ENCODE measurements at regions not wholly inside any gene's neighbourhood (a gene's known extent, or its start where the extent isn't known, plus 50 kb on each side); places are given as distances from the start of the nearest gene placed in this dataset.

GRCh38 chr10:27451054-27451453, 53.0 kb upstream of the RAB18 start:
- H3K27ac ChIP-seq, result no peak overlapping the region
- no peak for TF ChIP-seq EZH2 (IDR thresholded peaks at IDR 0.05)
- H3K4me3 ChIP-seq, result no peak overlapping the region
- H3K9me3 ChIP-seq (ENCODE audit: low read depth, low read length), result no peaks in the 10 kb centered on the region
- no peaks in the 10 kb centered on the region for H3K36me3 ChIP-seq (ENCODE audit: insufficient read depth, low read length)
- DNase-seq (ENCODE audit: low read depth, low spot score), result no peak
- H3K9ac ChIP-seq (ENCODE audit: insufficient read length), result no peak overlapping the region

GRCh38 chr10:27450225-27450624, 53.9 kb upstream of the RAB18 start:
- Histone ChIP-seq H3K9me3 (ENCODE audit: low read depth, low read length) (no peaks in the 10 kb centered on the region), H3K36me3 (ENCODE audit: insufficient read depth, low read length) (no peaks in the 10 kb centered on the region), H3K4me3 (no peak overlapping the region), H3K9ac (ENCODE audit: insufficient read length) (no peak overlapping the region), H3K27ac (no peak overlapping the region; the same call in 1 of the 2 replicates)
- no peak for DNase-seq (ENCODE audit: low read depth, low spot score)
- TF ChIP-seq EZH2 (IDR thresholded peaks at IDR 0.05) (no peak), POLR2AphosphoS5 (IDR thresholded peaks at IDR 0.05; ENCODE audit: borderline replicate concordance, low read depth, low read length) (no peak), FOXP2 (optimal IDR thresholded peaks at IDR 0.05; ENCODE audit: control extremely low read depth, extremely low read length, insufficient read depth) (no peak)

GRCh38 chr10:27449571-27449970, 54.5 kb upstream of the RAB18 start:
- DNase-seq (ENCODE audit: low read depth, low spot score), result no peak
- H3K27ac ChIP-seq, result 0 out of 2 replicates have a peak overlapping the region, but pooled peaks have one; percentile 19
- H3K4me3 ChIP-seq, result no peak overlapping the region
- no peaks in the 10 kb centered on the region for H3K36me3 ChIP-seq (ENCODE audit: insufficient read depth, low read length)
- TF ChIP-seq EZH2 (IDR thresholded peaks at IDR 0.05), result no peak
- no peak for TF ChIP-seq FOXP2 (optimal IDR thresholded peaks at IDR 0.05; ENCODE audit: control extremely low read depth, extremely low read length, insufficient read depth)
- TF ChIP-seq POLR2AphosphoS5 (IDR thresholded peaks at IDR 0.05; ENCODE audit: borderline replicate concordance, low read depth, low read length), result no peak
- H3K9me3 ChIP-seq (ENCODE audit: low read depth, low read length), result no peaks in the 10 kb centered on the region
- no peak overlapping the region for H3K9ac ChIP-seq (ENCODE audit: insufficient read length)

- Histone ChIP-seq H3K9me3 (ENCODE audit: low read depth, low read length) (no peaks in the 10 kb centered on the region), H3K36me3 (ENCODE audit: insufficient read depth, low read length) (no peaks in the 10 kb centered on the region), H3K27ac (no peak overlapping the region), H3K9ac (ENCODE audit: insufficient read length) (no peak overlapping the region), H3K4me3 (no peak overlapping the region)
- no peak for TF ChIP-seq POLR2AphosphoS5 (IDR thresholded peaks at IDR 0.05; ENCODE audit: borderline replicate concordance, low read depth, low read length)
- TF ChIP-seq FOXP2 (optimal IDR thresholded peaks at IDR 0.05; ENCODE audit: control extremely low read depth, extremely low read length, insufficient read depth), result no peak
- no peak for TF ChIP-seq EZH2 (IDR thresholded peaks at IDR 0.05)
- no peak for DNase-seq (ENCODE audit: low read depth, low spot score)
Observed at GRCh38 chr10:27448921-27449320, 55.2 kb upstream of the RAB18 start.

- no peaks in the 10 kb centered on the region for H3K9me3 ChIP-seq (ENCODE audit: low read depth, low read length)
- H3K27ac ChIP-seq, result peak overlapping the region; percentile 96
- no peak overlapping the region for H3K9ac ChIP-seq (ENCODE audit: insufficient read length)
- no peak for DNase-seq (ENCODE audit: low read depth, low spot score)
- H3K4me3 ChIP-seq, result no peak overlapping the region
- TF ChIP-seq FOXP2 (optimal IDR thresholded peaks at IDR 0.05; ENCODE audit: control extremely low read depth, extremely low read length, insufficient read depth) (no peak), EZH2 (IDR thresholded peaks at IDR 0.05) (no peak)
- H3K36me3 ChIP-seq (ENCODE audit: insufficient read depth, low read length), result no peaks in the 10 kb centered on the region
Observed at GRCh38 chr10:27447540-27447939, 56.6 kb upstream of the RAB18 start.

- H3K27ac ChIP-seq, result peak overlapping the region; percentile 96
- DNase-seq (ENCODE audit: low read depth, low spot score), result peak; percentile 55
- H3K9me3 ChIP-seq (ENCODE audit: low read depth, low read length), result no peaks in the 10 kb centered on the region
- peak overlapping the region; percentile 76 for H3K9ac ChIP-seq (ENCODE audit: insufficient read length)
- H3K4me3 ChIP-seq, result peak overlapping the region; percentile 67
- TF ChIP-seq POLR2AphosphoS5 (IDR thresholded peaks at IDR 0.05; ENCODE audit: borderline replicate concordance, low read depth, low read length), result no peak
- no peak for TF ChIP-seq FOXP2 (optimal IDR thresholded peaks at IDR 0.05; ENCODE audit: control extremely low read depth, extremely low read length, insufficient read depth)
- no peak for TF ChIP-seq EZH2 (IDR thresholded peaks at IDR 0.05)
- H3K36me3 ChIP-seq (ENCODE audit: insufficient read depth, low read length), result no peaks in the 10 kb centered on the region
Observed at GRCh38 chr10:27446091-27446918, 57.8 kb upstream of the RAB18 start.

GRCh38 chr10:27445070-27445469, 59.0 kb upstream of the RAB18 start:
- no peak overlapping the region for H3K9ac ChIP-seq (ENCODE audit: insufficient read length)
- no peaks in the 10 kb centered on the region for H3K36me3 ChIP-seq (ENCODE audit: insufficient read depth, low read length)
- no peak for TF ChIP-seq POLR2AphosphoS5 (IDR thresholded peaks at IDR 0.05; ENCODE audit: borderline replicate concordance, low read depth, low read length)
- TF ChIP-seq EZH2 (IDR thresholded peaks at IDR 0.05), result no peak
- TF ChIP-seq FOXP2 (optimal IDR thresholded peaks at IDR 0.05; ENCODE audit: control extremely low read depth, extremely low read length, insufficient read depth), result no peak
- DNase-seq (ENCODE audit: low read depth, low spot score), result no peak
- H3K4me3 ChIP-seq, result peak overlapping the region; percentile 67; the same call in 1 of the 2 replicates
- no peaks in the 10 kb centered on the region for H3K9me3 ChIP-seq (ENCODE audit: low read depth, low read length)
- peak overlapping the region; percentile 96; the same call in 1 of the 2 replicates for H3K27ac ChIP-seq

GRCh38 chr10:27440478-27440877, 63.6 kb upstream of the RAB18 start:
- Histone ChIP-seq H3K27ac (peak overlapping the region; percentile 81; the same call in 1 of the 2 replicates), H3K9ac (ENCODE audit: insufficient read length) (no peak overlapping the region), H3K36me3 (ENCODE audit: insufficient read depth, low read length) (no peaks in the 10 kb centered on the region), H3K9me3 (ENCODE audit: low read depth, low read length) (no peaks in the 10 kb centered on the region), H3K4me3 (no peak overlapping the region)
- DNase-seq (ENCODE audit: low read depth, low spot score), result no peak
- TF ChIP-seq POLR2AphosphoS5 (IDR thresholded peaks at IDR 0.05; ENCODE audit: borderline replicate concordance, low read depth, low read length) (no peak), FOXP2 (optimal IDR thresholded peaks at IDR 0.05; ENCODE audit: control extremely low read depth, extremely low read length, insufficient read depth) (no peak), EZH2 (IDR thresholded peaks at IDR 0.05) (no peak)

- TF ChIP-seq POLR2AphosphoS5 (IDR thresholded peaks at IDR 0.05; ENCODE audit: borderline replicate concordance, low read depth, low read length) (no peak), FOXP2 (optimal IDR thresholded peaks at IDR 0.05; ENCODE audit: control extremely low read depth, extremely low read length, insufficient read depth) (no peak), EZH2 (IDR thresholded peaks at IDR 0.05) (no peak)
- no peak overlapping the region for H3K4me3 ChIP-seq
- H3K9ac ChIP-seq (ENCODE audit: insufficient read length), result no peak overlapping the region
- no peak for DNase-seq (ENCODE audit: low read depth, low spot score)
- no peaks in the 10 kb centered on the region for H3K36me3 ChIP-seq (ENCODE audit: insufficient read depth, low read length)
- H3K27ac ChIP-seq, result peak overlapping the region; percentile 81
- H3K9me3 ChIP-seq (ENCODE audit: low read depth, low read length), result no peaks in the 10 kb centered on the region
Observed at GRCh38 chr10:27440021-27440420, 64.1 kb upstream of the RAB18 start.

All from SK-N-MC (cell line).